Fibroblast of pulmonary artery (primary cell): ENCODE measurements at regions not wholly inside any gene's neighbourhood (a gene's known extent, or its start where the extent isn't known, plus 50 kb on each side); places are given as distances from the start of the nearest gene placed in this dataset.
A peak's percentile ranks its signal among the peaks of the same experiment; 100 is the strongest.

Source experiments
- DNase-seq: peaks from one replicate; pipeline ENCODE4 v3.0.0-alpha.2; 2010; ENCODE audit warnings: low read depth
- H3K4me3 ChIP-seq: replicated peaks from 2 replicates; pipeline ENCODE4 v1.5.1; 2011; ENCODE audit warnings: low read depth, mild to moderate bottlenecking, control low read depth, low read length, moderate library complexity
- TF ChIP-seq, protein P1 (sequence below): IDR thresholded peaks from 2 replicates; pipeline ENCODE4 v1.5.1; 2011; ENCODE audit warnings: mild to moderate bottlenecking, control low read depth, low read length, inconsistent platforms; ENCODE audit errors: missing control alignments

DNA sequence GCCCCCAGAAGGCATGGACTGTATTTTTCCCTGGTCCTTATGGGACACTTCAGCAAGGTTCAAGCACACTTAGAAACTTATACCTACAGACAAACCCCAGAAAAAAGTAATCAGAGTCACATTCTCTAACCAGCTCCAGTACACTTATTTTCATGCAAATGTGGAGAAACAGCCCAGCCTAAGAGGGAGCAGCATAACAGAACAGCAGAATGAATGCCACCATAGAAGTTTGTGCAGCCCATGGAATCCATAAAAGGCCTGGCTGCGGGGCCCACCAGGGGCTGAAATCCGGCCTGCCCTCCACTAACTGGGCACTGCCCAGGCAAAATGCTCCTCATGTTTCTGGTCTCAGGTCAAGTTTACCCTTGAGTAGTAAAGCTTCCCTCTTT, 60.4 kb upstream of the ATP1A1 start:
- TF ChIP-seq, protein P1, sequence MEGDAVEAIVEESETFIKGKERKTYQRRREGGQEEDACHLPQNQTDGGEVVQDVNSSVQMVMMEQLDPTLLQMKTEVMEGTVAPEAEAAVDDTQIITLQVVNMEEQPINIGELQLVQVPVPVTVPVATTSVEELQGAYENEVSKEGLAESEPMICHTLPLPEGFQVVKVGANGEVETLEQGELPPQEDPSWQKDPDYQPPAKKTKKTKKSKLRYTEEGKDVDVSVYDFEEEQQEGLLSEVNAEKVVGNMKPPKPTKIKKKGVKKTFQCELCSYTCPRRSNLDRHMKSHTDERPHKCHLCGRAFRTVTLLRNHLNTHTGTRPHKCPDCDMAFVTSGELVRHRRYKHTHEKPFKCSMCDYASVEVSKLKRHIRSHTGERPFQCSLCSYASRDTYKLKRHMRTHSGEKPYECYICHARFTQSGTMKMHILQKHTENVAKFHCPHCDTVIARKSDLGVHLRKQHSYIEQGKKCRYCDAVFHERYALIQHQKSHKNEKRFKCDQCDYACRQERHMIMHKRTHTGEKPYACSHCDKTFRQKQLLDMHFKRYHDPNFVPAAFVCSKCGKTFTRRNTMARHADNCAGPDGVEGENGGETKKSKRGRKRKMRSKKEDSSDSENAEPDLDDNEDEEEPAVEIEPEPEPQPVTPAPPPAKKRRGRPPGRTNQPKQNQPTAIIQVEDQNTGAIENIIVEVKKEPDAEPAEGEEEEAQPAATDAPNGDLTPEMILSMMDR: no peak
- DNase-seq: no peak
- no peak overlapping the region for H3K4me3 ChIP-seq

- no peak for DNase-seq
- H3K4me3 ChIP-seq: no peak overlapping the region
- TF ChIP-seq, protein P1: no peak
Observed at GRCh38 chr1:116313776-116314175, 59.3 kb upstream of the ATP1A1 start.

GRCh38 chr1:116314305-116314919, 58.6 kb upstream of the ATP1A1 start:
- no peak overlapping the region for H3K4me3 ChIP-seq
- DNase-seq: peak; percentile 24
- TF ChIP-seq, protein P1: no peak

GRCh38 chr1:116316373-116316772, 56.7 kb upstream of the ATP1A1 start:
- DNase-seq: no peak
- TF ChIP-seq, protein P1: no peak
- H3K4me3 ChIP-seq: no peak overlapping the region

DNA sequence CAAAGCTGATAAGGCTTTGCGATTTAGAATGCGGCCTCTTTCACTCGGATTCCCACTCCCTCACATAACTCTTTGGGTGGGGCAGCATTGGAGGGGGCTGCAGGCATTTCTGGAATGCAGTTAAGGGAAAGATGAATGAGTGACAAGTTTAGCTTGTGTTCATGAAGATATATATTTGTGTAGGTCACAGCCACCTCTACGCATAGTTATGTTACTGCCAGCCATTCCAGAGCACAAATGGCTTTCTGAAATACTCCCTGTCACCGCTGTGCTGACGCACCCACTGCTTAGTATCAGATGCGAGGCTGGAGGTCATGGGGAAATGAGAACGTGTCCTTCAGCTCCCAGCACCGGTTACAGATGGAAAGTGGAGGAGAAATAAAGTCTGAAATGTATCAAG, 54.1 kb upstream of the ATP1A1 start:
- TF ChIP-seq, protein P1: no peak
- no peak overlapping the region for H3K4me3 ChIP-seq
- DNase-seq: no peak

GRCh38 chr1:116320874-116321273, 52.2 kb upstream of the ATP1A1 start:
- TF ChIP-seq, protein P1: no peak
- no peak for DNase-seq

DNA sequence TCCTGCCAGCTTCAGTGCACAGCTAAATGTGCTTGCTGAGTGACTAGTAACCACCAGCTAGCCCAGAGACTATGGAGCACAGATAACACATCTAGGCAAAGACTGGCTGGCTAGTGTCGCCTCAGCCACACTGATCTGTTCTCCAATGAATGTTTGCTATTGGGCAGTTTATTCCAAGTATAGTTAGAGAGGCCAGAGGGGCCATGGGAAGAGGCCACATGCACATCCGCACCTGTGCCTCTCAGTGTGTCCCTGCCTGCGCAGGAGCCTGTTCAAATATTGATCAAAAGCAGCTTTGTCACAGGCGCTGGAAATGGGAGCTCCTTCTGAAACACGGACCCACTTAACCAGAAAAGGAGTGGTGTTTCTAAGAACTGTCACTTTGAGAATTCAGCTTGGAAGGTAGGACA, 51.3 kb upstream of the ATP1A1 start:
- H3K4me3 ChIP-seq: no peak overlapping the region

More at GRCh38 chr1:116320874-116321273, 52.2 kb upstream of the ATP1A1 start:
- H3K4me3 ChIP-seq: no peak overlapping the region

More for the DNA sequence above, 51.3 kb upstream of the ATP1A1 start:
- TF ChIP-seq, protein P1: no peak
- DNase-seq: no peak
